ENCODE measurements at regions not wholly inside any gene's neighbourhood (a gene's known extent, or its start where the extent isn't known, plus 50 kb on each side); places are given as distances from the start of the nearest gene placed in this dataset.

DNA sequence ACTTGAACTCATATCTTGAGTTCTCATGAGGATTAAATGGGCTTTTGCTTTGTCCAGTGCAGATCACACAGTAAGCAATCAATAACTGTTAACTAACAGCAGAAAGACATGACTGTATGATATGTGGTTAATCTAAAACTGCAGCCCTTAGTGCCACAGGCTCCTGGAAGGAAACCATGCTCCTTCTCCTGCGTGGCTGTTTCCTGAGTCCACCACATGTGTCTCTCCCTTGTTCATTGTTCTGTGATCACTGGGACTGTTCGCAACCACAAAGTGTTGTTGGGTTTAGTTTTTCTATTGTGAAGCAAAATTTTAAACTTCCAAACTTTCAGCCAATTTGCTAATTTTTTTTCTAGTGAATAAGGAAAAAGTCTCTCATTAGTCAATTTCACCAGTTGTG, 130.9 kb upstream of the PTPRM start (continued):
- TF ChIP-seq, protein P1, sequence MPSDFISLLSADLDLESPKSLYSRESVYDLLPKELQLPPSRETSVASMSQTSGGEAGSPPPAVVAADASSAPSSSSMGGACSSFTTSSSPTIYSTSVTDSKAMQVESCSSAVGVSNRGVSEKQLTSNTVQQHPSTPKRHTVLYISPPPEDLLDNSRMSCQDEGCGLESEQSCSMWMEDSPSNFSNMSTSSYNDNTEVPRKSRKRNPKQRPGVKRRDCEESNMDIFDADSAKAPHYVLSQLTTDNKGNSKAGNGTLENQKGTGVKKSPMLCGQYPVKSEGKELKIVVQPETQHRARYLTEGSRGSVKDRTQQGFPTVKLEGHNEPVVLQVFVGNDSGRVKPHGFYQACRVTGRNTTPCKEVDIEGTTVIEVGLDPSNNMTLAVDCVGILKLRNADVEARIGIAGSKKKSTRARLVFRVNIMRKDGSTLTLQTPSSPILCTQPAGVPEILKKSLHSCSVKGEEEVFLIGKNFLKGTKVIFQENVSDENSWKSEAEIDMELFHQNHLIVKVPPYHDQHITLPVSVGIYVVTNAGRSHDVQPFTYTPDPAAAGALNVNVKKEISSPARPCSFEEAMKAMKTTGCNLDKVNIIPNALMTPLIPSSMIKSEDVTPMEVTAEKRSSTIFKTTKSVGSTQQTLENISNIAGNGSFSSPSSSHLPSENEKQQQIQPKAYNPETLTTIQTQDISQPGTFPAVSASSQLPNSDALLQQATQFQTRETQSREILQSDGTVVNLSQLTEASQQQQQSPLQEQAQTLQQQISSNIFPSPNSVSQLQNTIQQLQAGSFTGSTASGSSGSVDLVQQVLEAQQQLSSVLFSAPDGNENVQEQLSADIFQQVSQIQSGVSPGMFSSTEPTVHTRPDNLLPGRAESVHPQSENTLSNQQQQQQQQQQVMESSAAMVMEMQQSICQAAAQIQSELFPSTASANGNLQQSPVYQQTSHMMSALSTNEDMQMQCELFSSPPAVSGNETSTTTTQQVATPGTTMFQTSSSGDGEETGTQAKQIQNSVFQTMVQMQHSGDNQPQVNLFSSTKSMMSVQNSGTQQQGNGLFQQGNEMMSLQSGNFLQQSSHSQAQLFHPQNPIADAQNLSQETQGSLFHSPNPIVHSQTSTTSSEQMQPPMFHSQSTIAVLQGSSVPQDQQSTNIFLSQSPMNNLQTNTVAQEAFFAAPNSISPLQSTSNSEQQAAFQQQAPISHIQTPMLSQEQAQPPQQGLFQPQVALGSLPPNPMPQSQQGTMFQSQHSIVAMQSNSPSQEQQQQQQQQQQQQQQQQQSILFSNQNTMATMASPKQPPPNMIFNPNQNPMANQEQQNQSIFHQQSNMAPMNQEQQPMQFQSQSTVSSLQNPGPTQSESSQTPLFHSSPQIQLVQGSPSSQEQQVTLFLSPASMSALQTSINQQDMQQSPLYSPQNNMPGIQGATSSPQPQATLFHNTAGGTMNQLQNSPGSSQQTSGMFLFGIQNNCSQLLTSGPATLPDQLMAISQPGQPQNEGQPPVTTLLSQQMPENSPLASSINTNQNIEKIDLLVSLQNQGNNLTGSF (CRISPR knock-in tag; IDR thresholded peaks at IDR 0.05), result no peak
- no peak for TF ChIP-seq ZNF337 (CRISPR knock-in tag; IDR thresholded peaks at IDR 0.05; ENCODE audit: borderline replicate concordance, low read depth)
- TF ChIP-seq, protein P2, sequence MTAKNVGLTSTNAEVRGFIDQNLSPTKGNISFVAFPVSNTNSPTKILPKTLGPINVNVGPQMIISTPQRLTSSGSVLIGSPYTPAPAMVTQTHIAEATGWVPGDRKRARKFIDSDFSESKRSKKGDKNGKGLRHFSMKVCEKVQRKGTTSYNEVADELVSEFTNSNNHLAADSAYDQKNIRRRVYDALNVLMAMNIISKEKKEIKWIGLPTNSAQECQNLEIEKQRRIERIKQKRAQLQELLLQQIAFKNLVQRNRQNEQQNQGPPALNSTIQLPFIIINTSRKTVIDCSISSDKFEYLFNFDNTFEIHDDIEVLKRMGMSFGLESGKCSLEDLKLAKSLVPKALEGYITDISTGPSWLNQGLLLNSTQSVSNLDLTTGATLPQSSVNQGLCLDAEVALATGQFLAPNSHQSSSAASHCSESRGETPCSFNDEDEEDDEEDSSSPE (CRISPR knock-in tag; IDR thresholded peaks at IDR 0.05), result no peak
- TF ChIP-seq ZNF3 (CRISPR knock-in tag; IDR thresholded peaks at IDR 0.05), result no peak
- no peak for TF ChIP-seq ZFP90 (CRISPR knock-in tag; IDR thresholded peaks at IDR 0.05; ENCODE audit: borderline replicate concordance)
- TF ChIP-seq, protein P3, sequence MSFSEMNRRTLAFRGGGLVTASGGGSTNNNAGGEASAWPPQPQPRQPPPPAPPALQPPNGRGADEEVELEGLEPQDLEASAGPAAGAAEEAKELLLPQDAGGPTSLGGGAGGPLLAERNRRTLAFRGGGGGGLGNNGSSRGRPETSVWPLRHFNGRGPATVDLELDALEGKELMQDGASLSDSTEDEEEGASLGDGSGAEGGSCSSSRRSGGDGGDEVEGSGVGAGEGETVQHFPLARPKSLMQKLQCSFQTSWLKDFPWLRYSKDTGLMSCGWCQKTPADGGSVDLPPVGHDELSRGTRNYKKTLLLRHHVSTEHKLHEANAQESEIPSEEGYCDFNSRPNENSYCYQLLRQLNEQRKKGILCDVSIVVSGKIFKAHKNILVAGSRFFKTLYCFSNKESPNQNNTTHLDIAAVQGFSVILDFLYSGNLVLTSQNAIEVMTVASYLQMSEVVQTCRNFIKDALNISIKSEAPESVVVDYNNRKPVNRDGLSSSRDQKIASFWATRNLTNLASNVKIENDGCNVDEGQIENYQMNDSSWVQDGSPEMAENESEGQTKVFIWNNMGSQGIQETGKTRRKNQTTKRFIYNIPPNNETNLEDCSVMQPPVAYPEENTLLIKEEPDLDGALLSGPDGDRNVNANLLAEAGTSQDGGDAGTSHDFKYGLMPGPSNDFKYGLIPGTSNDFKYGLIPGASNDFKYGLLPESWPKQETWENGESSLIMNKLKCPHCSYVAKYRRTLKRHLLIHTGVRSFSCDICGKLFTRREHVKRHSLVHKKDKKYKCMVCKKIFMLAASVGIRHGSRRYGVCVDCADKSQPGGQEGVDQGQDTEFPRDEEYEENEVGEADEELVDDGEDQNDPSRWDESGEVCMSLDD (CRISPR knock-in tag; IDR thresholded peaks at IDR 0.05; ENCODE audit: borderline replicate concordance), result no peak
- TF ChIP-seq ZNF749 (CRISPR knock-in tag; IDR thresholded peaks at IDR 0.05; ENCODE audit: borderline replicate concordance), result no peak
- no peak for TF ChIP-seq MAFG (CRISPR knock-in tag; IDR thresholded peaks at IDR 0.05)
- TF ChIP-seq HOXA9 (CRISPR knock-in tag; IDR thresholded peaks at IDR 0.05; ENCODE audit: borderline replicate concordance), result no peak
- TF ChIP-seq ZBTB8A (CRISPR knock-in tag; IDR thresholded peaks at IDR 0.05; ENCODE audit: borderline replicate concordance, low read depth), result no peak
- TF ChIP-seq ZNF326 (CRISPR knock-in tag; IDR thresholded peaks at IDR 0.05; ENCODE audit: borderline replicate concordance), result no peak
- no peak for TF ChIP-seq ISX (CRISPR knock-in tag; conservative IDR thresholded peaks at IDR 0.05)
- TF ChIP-seq, protein P4, sequence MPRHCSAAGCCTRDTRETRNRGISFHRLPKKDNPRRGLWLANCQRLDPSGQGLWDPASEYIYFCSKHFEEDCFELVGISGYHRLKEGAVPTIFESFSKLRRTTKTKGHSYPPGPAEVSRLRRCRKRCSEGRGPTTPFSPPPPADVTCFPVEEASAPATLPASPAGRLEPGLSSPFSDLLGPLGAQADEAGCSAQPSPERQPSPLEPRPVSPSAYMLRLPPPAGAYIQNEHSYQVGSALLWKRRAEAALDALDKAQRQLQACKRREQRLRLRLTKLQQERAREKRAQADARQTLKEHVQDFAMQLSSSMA (CRISPR knock-in tag; IDR thresholded peaks at IDR 0.05), result no peak
